LNCAP (cell line): ENCODE measurements at regions not wholly inside any gene's neighbourhood (a gene's known extent, or its start where the extent isn't known, plus 50 kb on each side); places are given as distances from the start of the nearest gene placed in this dataset.

ENCODE experiments used
- TF ChIP-seq, protein P1 (sequence below): fragments of 450-650 bp; IDR thresholded peaks from 2 replicates; pipeline ENCODE4 v1.5.1; 2017; ENCODE audit warnings: mild to moderate bottlenecking

DNA sequence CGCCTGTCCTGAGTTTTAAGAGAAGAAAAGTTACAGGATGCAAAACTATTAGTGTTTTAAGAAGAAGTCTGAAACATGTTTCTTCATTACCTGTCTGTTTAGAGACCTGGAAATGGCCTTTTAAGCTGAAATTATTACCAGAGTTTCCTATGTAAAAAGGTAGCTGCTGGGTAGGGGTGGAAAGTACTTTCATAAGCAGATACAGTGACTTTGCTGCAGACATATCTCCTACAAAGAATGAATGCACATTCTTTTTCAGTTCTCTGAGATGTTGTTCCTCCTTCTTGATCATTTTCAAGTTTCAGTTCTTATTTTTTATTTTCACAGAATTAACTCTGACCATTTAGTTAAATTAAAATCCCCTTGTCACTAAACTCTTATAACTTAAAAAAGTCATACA, 1329.6 kb downstream of the KCNT2 start:
- TF ChIP-seq, protein P1, sequence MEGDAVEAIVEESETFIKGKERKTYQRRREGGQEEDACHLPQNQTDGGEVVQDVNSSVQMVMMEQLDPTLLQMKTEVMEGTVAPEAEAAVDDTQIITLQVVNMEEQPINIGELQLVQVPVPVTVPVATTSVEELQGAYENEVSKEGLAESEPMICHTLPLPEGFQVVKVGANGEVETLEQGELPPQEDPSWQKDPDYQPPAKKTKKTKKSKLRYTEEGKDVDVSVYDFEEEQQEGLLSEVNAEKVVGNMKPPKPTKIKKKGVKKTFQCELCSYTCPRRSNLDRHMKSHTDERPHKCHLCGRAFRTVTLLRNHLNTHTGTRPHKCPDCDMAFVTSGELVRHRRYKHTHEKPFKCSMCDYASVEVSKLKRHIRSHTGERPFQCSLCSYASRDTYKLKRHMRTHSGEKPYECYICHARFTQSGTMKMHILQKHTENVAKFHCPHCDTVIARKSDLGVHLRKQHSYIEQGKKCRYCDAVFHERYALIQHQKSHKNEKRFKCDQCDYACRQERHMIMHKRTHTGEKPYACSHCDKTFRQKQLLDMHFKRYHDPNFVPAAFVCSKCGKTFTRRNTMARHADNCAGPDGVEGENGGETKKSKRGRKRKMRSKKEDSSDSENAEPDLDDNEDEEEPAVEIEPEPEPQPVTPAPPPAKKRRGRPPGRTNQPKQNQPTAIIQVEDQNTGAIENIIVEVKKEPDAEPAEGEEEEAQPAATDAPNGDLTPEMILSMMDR: no peak

DNA sequence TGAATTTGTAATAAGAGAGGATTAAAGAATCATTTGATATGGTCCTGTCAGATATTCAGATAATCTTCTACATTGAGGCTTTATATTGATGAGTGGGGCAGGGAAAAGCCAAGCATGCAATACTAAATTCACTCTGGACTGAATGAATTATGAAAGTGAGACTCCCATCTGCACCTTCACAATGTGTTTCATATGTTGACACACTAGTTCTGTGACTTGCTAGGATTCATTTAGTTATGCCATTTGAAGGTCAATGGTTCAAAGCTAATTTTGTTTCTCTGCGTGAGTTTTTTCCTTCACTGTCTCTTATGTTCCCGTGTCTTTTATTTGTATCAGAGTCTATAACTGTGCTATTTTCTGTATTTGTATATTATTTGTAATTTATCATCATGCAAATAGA, 1332.5 kb downstream of the KCNT2 start:
- TF ChIP-seq, protein P1: no peak

DNA sequence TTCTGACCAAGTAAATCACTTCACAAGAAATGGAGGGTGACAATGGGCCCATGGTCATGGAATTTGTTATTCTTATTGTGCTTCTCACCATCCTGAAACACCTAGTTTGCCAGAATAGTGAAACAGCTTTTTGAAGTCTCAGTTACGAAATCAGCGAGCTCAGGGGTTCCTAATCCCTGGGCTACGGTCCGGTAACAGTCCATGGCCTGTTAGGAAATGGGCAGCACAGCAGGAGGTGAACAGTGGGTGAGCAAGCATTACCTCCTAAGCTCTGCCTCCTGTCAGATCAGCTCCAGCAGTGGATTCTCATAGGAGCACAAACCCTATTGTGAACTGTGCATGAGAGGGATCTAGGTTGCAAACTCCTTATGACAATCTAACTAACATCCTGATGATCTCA, 1356.3 kb downstream of the KCNT2 start:
- TF ChIP-seq, protein P1: no peak

DNA sequence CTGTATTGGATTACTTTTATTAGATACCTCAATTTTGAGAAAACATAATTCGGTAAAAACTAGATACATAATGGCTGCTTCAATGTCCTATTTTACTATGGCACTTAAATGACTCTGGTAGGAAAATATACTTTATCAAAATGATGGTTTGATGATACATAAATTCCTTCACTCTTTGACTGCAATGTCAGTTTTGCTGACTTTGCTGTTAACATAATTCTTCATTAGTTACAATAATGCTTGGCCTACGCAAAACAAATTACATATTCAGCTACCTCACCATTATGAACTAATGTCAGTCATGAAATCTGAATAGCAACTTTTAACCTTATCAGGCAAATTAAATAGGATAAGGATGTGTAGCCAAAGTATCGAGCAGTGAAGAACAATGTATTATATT, 1364.7 kb downstream of the KCNT2 start:
- TF ChIP-seq, protein P1: no peak

DNA sequence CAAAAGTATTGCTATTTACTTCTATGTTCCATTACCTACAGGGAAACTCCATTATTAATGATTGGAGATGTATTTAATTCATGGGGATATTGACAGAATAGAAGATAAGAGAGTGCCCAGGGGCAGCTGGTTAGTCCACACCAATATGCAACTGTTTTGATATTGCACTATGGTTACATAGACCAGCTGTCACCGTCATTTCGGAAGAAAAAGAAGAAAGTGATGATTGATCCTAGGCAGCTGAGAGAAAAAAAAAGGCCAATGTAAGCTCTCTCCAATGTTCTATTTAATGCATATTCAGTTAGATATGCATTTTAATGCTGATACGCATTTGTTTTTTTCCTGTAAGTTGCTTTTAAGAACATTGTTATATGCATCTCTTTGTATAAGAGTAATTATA, 1367.2 kb downstream of the KCNT2 start:
- TF ChIP-seq, protein P1: no peak

DNA sequence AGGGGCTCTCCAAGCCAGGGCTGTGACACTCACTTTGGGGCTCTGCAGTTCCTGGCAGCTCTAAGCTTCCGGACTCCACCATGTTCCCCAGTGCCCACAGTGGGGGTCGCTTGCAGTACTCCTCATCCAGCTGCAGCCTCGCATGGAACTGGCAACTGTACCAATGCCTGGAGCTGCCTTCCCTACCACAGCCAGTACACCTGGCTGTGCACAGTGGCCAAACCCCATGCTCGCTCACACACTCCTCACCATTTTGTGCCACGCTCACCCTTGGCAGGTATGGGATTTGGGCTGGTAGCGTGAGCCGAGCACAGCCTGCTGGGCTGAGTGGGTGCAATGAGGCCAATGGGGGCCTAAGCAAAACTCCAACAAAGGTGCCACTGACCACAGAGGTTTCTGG, 1369.9 kb downstream of the KCNT2 start:
- TF ChIP-seq, protein P1: no peak

DNA sequence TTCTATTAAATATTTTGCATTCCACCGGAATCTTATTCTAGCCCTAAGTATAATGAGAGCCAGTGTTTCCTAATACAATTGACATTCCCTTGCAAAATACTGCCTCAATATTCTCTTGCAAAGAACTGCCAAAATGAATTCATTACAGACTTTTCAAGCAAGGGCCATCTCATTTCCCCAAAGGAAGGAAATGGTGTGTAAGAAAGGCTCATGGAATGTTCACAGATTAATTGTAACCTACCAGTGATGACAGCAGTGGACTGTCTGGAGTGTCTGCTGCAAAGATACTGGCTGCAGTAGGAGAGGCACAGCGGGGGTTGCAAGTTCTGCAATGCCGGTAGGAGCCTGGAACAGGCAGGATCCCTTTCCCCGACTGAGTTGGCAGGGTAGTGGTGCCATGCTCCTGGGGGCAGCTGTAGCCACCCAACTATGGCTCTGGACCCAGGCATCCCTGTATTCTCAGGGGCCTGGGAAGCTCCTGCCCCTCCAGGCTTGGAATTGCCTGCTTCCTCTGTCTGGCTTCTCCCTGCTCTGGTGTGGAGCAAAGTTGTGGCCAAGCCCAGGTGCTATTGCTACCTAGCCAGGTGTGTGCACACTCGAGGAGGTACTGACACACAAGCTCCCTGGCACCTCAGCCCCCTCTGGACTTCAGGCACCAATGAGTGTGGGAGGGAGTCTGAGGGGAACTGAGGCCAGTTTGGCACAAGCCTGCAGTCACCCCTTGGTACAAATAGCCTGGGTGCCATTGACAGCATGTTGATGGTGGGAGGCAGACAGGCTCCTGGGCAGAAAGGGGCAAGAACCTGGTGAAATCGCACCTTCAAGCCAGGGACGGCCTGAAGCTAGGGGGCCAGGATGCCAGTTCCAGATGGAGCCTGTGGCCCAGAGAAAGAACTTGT, 1371.0 kb downstream of the KCNT2 start:
- TF ChIP-seq, protein P1: no peak
